ENCODE measurements at regions not wholly inside any gene's neighbourhood (a gene's known extent, or its start where the extent isn't known, plus 50 kb on each side); places are given as distances from the start of the nearest gene placed in this dataset.

DNA sequence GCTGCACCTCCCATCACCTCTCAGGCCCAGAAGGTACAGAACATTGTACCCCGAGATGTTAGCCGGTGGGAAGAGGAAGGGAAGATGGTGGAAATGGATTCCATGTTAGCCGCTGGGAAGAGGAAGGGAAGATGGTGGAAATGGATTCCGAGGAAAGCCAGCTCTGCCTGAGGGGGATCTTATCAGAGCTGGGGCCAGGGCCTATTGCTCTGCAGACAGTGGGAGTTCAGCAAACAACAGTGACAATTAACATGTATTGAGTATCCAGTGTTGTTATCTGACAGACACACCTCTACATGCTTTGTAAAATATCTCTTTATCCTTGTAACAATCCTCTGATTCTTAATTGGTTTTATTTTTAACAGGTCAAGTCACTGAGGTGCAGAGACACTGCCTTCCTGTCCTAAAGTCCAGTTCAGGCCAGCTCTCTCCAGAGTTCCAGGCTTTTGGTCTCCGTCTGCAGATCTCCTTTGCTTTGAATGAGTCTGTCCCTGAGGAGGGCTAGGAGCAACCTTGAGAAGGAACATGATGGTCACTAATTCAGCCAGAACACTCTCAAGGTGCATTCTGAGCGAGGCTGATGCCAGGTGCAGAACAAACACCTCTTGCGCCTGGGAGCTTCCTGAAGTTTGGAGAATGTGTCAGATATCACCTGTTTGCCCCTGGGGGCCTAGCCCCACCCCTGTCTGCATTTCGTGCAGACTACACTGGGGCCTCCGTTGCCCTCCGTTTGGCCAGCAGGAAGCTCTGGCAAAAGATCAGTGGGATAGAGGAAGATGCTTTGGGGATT lies 82.4 kb upstream of the PODXL start:
- TF ChIP-seq, protein P1, sequence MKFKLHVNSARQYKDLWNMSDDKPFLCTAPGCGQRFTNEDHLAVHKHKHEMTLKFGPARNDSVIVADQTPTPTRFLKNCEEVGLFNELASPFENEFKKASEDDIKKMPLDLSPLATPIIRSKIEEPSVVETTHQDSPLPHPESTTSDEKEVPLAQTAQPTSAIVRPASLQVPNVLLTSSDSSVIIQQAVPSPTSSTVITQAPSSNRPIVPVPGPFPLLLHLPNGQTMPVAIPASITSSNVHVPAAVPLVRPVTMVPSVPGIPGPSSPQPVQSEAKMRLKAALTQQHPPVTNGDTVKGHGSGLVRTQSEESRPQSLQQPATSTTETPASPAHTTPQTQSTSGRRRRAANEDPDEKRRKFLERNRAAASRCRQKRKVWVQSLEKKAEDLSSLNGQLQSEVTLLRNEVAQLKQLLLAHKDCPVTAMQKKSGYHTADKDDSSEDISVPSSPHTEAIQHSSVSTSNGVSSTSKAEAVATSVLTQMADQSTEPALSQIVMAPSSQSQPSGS (CRISPR knock-in tag; IDR thresholded peaks at IDR 0.05): no peak
- TF ChIP-seq CTCF (IDR thresholded peaks at IDR 0.05 in 2 of 3, conservative IDR thresholded peaks at IDR 0.05 in 1 of 3; ENCODE audit: insufficient read depth in 2 of 3, low read depth in 1 of 3, low read length in 3 of 3) (no peak), EZH2 (IDR thresholded peaks at IDR 0.05; ENCODE audit: borderline replicate concordance, low read depth, low read length) (no peak), TCF7 (IDR thresholded peaks at IDR 0.05; ENCODE audit: borderline replicate concordance) (no peak), SMARCA4 (IDR thresholded peaks at IDR 0.05) (no peak), ZNF592 (IDR thresholded peaks at IDR 0.05) (no peak), POLR2AphosphoS5 (IDR thresholded peaks at IDR 0.05; ENCODE audit: control insufficient read depth, insufficient read depth, low read depth, low read length) (no peak), KLF10 (CRISPR knock-in tag; IDR thresholded peaks at IDR 0.05) (no peak), RAD21 (CRISPR knock-in tag; conservative IDR thresholded peaks at IDR 0.05 in 1 of 2, IDR thresholded peaks at IDR 0.05 in 1 of 2) (no peak), EP400 (IDR thresholded peaks at IDR 0.05) (no peak), ZNF263 (CRISPR knock-in tag; IDR thresholded peaks at IDR 0.05; ENCODE audit: borderline replicate concordance) (no peak), KDM5B (IDR thresholded peaks at IDR 0.05; ENCODE audit: insufficient replicate concordance, low read depth, low read length) (no peak), KAT8 (IDR thresholded peaks at IDR 0.05; ENCODE audit: low read depth) (no peak)
- TF ChIP-seq, protein P2, sequence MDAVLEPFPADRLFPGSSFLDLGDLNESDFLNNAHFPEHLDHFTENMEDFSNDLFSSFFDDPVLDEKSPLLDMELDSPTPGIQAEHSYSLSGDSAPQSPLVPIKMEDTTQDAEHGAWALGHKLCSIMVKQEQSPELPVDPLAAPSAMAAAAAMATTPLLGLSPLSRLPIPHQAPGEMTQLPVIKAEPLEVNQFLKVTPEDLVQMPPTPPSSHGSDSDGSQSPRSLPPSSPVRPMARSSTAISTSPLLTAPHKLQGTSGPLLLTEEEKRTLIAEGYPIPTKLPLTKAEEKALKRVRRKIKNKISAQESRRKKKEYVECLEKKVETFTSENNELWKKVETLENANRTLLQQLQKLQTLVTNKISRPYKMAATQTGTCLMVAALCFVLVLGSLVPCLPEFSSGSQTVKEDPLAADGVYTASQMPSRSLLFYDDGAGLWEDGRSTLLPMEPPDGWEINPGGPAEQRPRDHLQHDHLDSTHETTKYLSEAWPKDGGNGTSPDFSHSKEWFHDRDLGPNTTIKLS (IDR thresholded peaks at IDR 0.05; ENCODE audit: borderline replicate concordance, low read depth): no peak
